ENCODE measurements at regions not wholly inside any gene's neighbourhood (a gene's known extent, or its start where the extent isn't known, plus 50 kb on each side); places are given as distances from the start of the nearest gene placed in this dataset.

DNA sequence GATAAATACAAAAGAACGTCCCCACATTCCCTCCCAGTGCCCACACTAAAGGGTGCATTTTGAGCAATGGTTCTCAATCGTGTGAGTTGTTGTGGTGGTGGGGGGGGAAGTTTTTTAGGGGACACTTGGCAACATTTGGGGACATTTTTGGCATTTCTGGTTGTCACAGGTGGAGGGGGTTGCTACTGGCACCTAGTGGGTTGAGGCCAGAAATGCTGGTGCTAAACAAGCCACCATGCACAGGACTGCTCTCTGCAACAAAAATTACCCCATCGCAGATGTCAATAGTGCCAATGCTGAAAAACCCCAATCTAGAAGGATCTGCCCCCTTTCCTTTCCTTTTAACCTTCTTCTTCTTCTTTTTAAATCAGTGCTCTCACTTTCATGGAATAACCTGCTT is 453.3 kb downstream of the TSHZ3 start:
- no peak for DNase-seq

DNA sequence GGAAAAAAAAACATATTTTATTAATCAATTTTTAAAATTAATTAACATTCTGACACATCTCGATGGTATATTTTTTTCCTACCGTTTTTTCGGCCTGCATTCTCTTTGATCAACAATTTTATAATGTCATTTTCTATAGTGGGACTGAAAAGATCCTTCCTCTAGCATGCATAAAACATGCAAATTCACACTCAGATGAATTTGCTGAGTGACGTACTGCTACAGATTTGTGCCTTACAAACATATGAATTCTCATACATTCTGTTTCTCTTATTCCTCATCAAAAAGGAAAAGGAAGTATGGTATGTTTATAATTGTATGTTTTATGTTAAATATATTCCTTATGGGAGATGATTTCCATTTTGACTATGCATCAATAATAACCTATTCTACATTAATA is 458.2 kb downstream of the TSHZ3 start:
- no peak for DNase-seq

- DNase-seq: no peak
Measured at GRCh38 chr19:30890033-30890432, 459.2 kb downstream of the TSHZ3 start.

DNA sequence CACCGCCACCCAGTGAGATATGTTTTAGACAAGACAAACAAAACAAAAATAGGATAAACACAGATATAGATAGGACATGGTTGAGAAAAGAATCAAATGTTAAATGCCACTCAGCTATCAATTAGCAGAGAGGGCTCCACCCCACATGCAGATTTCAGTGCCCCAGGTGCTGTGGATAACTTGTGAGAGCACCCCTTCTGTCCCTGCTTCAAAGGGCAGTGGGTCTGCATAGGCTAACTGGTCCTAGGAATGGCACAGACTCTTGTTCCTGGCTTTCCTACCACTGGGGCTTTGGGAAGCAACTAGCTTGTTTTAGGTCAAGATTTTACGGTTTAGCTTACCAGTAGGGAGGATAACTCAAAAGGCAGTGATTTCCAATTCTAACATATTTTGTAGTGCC is 460.3 kb downstream of the TSHZ3 start:
- DNase-seq: no peak

DNA sequence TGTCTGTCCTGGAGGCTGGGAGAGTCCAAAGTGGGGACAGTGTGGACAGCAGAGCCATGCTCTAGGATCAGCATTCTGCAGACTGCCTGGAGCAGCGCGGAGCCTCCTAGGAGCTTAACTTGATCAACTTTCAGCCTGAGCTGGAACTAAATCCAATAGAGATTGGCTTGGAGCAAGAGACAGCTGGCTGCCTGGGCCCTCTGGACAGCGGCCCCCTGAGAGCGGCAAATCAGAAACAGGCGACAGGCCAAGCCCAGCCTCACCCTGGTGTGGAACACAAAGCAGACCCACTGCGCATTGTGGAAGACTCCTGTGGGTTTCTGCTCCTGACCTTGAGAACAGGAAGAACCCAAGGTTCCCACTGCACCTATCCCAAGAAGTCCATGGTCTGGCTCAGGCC is 462.2 kb downstream of the TSHZ3 start:
- DNase-seq: no peak

- no peak for DNase-seq
Measured at GRCh38 chr19:30886222-30886621, 463.0 kb downstream of the TSHZ3 start.

GRCh38 chr19:30884146-30884812 is 465.0 kb downstream of the TSHZ3 start:
- no peak for DNase-seq

DNA sequence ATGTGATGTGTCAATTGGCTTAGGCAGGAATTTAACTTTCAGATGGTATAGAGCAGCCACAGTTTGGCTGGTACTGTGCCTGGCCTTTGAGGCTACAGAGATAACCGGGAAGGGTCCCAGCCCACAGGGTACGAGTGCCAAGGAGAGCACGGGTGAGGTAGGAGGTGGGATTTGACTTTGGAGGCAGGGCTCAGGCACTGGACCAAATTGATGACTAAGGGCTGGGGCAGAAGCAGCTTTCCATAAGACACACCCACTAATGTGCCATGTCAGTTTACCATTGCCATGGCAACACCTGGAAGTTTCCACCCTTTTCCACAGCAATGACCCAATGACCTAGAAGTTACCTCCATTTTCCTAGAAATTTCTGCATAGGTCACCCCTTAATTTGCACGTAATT is 466.2 kb downstream of the TSHZ3 start:
- DNase-seq: no peak

- no peak for DNase-seq
Measured at GRCh38 chr19:30882411-30883005, 466.7 kb downstream of the TSHZ3 start.

- no peak for DNase-seq
Measured at GRCh38 chr19:30881930-30882329, 467.3 kb downstream of the TSHZ3 start.

DNA sequence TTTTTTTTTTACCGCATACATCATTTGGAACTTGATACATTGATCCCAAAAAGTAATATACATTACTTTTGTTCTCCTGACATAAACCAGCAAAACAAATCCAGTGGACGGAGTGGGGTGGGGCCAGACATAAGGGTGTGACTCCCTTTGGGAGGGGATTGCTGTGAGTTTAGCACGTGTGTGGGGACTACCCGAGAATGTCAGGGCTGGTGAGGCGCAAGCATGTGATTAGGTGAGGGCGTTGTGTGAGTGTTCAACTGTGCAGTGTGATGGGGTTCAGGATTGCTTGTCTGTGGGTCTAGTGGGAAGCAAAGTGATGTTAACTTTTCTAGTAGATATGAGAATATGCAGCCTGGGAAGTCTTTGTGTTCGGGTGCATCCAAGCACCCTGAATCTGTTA is 468.0 kb downstream of the TSHZ3 start:
- no peak for DNase-seq

DNA sequence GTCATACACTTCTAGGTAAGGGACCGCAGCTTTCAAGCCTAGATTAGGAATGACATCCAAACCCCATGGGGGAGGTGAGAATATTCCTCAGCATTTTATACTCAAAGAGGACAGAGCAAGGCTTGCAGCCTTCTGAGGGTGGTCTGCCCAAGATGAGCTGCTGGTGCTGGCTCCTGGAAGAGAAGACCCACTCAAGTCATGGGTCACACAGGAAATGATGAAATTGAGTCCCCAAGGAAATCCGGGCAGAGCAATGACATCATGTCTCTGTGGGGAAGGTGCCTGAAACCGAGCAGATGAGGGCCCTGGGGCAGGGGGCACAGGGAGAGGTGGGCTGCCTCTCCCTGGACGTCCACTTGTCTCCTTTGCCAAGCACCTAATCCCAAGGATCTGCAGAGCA is 468.7 kb downstream of the TSHZ3 start:
- DNase-seq: no peak

DNA sequence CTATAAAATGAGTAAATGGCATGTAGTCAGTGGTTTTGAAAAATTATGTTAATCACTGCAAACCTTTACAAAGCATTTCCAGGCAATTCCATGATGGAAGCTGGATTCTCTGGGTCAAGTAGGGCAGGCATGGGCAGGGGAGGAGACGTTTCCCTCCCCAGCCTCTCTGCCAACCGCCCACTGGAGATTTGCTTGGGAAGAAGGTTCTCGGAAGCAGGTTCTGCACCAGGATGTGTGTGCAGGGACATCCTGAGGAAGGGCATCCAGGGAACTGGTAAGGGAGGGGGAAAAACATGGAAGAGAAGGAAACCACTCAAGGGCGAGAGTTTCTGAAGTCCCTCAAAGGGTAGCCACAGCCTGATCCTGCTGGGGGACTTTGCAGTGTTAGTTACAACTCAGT is 469.1 kb downstream of the TSHZ3 start:
- DNase-seq: no peak

DNA sequence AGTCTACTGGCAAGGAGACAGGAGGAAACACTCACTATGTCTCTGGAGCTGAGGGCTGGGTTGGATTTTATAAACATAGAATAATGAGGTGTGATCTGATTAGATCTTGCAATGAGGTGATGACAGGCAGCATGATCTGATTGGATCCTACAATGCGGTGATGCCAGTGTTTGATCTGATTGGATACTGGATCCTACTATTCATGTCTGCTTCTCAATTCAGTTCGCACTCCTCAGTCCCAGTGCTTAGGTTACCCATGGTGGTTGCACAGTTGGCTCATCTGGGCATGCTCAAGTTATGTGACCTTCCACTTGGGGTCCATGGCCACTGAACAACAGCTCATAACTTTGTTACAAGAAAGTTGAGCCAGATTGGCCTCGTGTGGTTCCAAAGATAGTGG is 469.5 kb downstream of the TSHZ3 start:
- no peak for DNase-seq

- DNase-seq: no peak
Measured at GRCh38 chr19:30879225-30879624, 470.0 kb downstream of the TSHZ3 start.

DNA sequence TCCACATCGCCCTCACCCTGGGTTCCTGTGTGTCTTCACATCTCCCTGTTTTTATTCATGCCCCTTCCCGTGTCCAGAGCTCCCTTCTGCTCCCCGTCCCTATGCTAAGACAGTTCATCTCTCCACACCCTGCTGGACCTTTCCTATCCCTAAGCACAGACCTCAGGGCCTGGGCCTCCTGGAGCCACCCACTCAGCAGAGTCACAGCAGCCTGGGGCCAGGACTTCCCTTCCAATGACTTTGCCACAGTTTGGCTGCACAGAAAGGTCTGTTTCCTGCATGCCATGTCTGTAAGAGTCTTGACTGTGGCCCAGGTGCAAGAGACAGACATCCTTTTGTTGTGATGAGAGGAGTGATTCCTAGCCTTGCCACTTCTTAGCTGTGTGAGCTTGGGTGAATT is 470.7 kb downstream of the TSHZ3 start:
- DNase-seq: no peak

- no peak for DNase-seq
Measured at GRCh38 chr19:30877661-30878113, 471.5 kb downstream of the TSHZ3 start.

GRCh38 chr19:30873691-30874090 is 475.5 kb downstream of the TSHZ3 start:
- no peak for DNase-seq

DNA sequence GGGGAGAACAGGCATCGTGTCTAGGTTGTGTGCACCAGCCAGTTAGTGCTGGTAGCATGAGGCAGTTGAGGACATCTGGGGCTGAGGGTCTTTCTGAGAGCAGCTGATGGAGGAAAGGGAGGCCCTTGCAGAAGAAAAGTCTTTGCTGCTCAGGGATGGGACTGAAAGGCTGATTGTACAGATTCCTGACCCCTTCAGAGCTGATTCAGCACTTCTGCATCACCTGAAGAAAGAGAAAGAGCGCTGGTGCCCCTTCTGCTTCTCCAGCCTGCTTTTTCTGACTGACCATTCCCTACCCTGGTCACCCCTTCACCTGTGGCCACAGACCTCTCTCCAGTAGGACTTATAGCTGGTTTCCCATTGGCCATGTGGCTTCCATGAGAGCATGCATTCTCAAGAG is 476.2 kb downstream of the TSHZ3 start:
- no peak for DNase-seq

- no peak for DNase-seq
Measured at GRCh38 chr19:30871979-30872378, 477.3 kb downstream of the TSHZ3 start.

GRCh38 chr19:30870876-30871275 is 478.4 kb downstream of the TSHZ3 start:
- DNase-seq: no peak

- DNase-seq: no peak
Measured at GRCh38 chr19:30865511-30865910, 483.7 kb downstream of the TSHZ3 start.

DNA sequence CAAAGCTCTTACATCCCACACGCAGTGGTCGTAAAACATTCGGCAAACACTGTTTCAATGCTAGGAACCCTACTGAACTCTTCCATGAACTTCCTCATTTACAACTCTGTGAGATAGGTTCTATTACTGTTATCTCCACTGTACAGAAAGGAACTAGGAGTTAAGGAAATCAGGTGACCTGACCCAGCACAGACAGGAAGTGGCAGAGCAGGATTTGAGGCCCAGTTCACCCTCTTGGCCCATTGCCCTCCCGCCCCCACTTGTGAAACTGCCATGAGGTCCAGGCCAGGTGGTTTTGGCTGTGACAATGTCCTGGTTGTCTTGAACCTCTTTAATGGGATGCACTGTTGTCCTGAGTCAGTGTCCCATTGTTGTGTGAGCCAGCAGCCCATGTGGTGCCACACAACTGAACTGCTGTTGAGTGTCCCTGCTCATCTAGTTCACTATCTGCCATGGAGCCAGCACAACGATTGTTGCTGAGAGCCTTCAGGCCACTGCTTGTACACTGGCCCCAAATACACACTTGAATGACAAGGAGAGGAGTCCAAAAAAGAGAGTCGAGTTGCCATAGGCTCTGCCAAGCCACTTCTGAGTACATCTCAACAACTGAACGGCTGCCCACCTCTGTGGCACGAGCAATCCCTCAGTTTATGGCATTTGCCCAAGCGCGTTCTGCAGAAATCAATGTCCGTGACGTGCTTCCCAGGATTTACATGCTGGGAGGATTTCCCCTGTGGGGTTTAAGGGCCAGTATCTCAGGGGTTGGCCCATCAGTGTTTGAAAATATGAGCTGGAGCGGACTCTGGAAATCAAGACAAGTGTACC is 484.6 kb downstream of the TSHZ3 start:
- DNase-seq: no peak

DNA sequence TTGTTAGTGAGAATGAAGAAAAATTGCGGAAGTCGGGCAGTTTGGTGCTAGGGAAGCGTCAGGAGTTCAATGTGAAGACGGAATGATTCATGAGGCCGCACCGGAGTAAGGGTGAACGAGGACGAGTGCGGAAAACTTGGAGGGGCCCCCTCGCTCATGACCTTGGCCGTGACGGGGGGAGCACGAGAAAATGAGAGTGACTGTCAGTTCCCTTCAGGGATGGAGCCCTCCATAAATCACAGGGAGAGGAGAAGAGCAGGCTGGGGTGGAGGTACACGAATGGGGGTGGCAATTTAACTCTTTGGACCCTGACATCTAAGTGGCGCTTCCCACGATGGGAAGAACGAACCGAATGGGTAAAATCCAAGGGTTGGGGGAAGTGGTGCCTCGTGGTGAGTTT is 486.4 kb downstream of the TSHZ3 start:
- no peak for DNase-seq
